Midbrain (tissue), 1 donor: ENCODE measurements at regions not wholly inside any gene's neighbourhood (a gene's known extent, or its start where the extent isn't known, plus 50 kb on each side); places are given as distances from the start of the nearest gene placed in this dataset.

Experiments used
- DNase-seq: peaks from one replicate; lab custom pipeline; 2025; lab: John Stamatoyannopoulos, UW

GRCh38 chr6:91386204-91386603 is 799.3 kb upstream of the MAP3K7 start:
- no peak for DNase-seq

- no peak for DNase-seq
These were observed 796.3 kb upstream of the MAP3K7 start for GRCh38 chr6:91383207-91383606.

- DNase-seq, result no peak
These were observed 789.8 kb upstream of the MAP3K7 start for GRCh38 chr6:91376686-91377085.

GRCh38 chr6:91366781-91367180 is 779.9 kb upstream of the MAP3K7 start:
- no peak for DNase-seq

- no peak for DNase-seq
These were observed 772.1 kb upstream of the MAP3K7 start for GRCh38 chr6:91358986-91359385.

GRCh38 chr6:91352878-91353277 is 766.0 kb upstream of the MAP3K7 start:
- no peak for DNase-seq

GRCh38 chr6:91352321-91352720 is 765.4 kb upstream of the MAP3K7 start:
- DNase-seq, result no peak

- DNase-seq, result no peak
These were observed 763.5 kb upstream of the MAP3K7 start for GRCh38 chr6:91350146-91350908.

GRCh38 chr6:91341473-91341872 is 754.6 kb upstream of the MAP3K7 start:
- no peak for DNase-seq

GRCh38 chr6:91340896-91341395 is 754.1 kb upstream of the MAP3K7 start:
- DNase-seq, result no peak

- no peak for DNase-seq
These were observed 751.1 kb upstream of the MAP3K7 start for GRCh38 chr6:91337967-91338366.

GRCh38 chr6:91330896-91331295 is 744.0 kb upstream of the MAP3K7 start:
- no peak for DNase-seq

GRCh38 chr6:91328241-91328640 is 741.4 kb upstream of the MAP3K7 start:
- DNase-seq, result no peak

- no peak for DNase-seq
These were observed 737.8 kb upstream of the MAP3K7 start for GRCh38 chr6:91324711-91325110.

GRCh38 chr6:91317984-91318383 is 731.1 kb upstream of the MAP3K7 start:
- DNase-seq, result no peak

- DNase-seq, result no peak
These were observed 730.5 kb upstream of the MAP3K7 start for GRCh38 chr6:91317247-91317835.

- no peak for DNase-seq
These were observed 723.3 kb upstream of the MAP3K7 start for GRCh38 chr6:91310178-91310577.

- DNase-seq, result no peak
These were observed 718.9 kb upstream of the MAP3K7 start for GRCh38 chr6:91305755-91306154.

- no peak for DNase-seq
These were observed 717.6 kb upstream of the MAP3K7 start for GRCh38 chr6:91304521-91304920.

GRCh38 chr6:91303326-91303725 is 716.5 kb upstream of the MAP3K7 start:
- DNase-seq, result no peak

GRCh38 chr6:91299544-91300491 is 712.9 kb upstream of the MAP3K7 start:
- no peak for DNase-seq

GRCh38 chr6:91298543-91299145 is 711.8 kb upstream of the MAP3K7 start:
- no peak for DNase-seq
